ENCODE measurements at regions not wholly inside any gene's neighbourhood (a gene's known extent, or its start where the extent isn't known, plus 50 kb on each side); places are given as distances from the start of the nearest gene placed in this dataset.

DNA sequence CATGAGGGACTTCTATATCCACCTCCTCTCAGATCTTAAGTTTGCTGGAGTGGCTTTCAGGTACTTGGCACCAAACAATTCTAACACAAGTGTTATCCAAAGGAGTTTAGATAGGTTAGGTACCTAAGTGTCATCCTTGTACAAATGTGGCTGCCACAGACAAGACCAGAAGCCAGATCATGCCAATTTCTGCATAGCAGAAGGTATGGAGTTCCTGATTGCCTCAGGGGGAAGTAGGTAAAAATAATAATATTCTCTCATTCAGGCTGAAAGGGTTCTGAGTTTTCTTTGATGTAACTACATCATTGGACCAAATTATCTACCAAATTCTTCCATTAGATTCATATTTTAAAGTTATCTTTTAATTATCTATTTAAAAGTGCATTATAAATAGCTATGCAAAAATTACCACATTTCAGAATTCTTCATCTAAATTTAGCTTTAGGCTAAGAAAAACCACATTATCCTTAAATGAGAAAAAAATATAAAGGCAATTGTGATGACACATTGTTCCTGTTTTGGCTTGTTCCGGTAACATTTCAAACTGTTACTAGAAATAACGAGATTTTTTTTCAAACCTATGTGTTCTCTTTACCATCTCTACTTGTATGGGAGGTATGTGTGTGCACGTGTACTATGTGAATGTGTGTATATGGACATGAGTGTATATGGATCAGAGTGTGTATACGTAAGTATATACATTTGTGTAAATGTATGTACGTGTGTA is 66.2 kb upstream of the POU2AF2 start:
- TF ChIP-seq EZH2phosphoT487 (IDR thresholded peaks at IDR 0.05; ENCODE audit: low read length) (no peak), CTCF (IDR thresholded peaks at IDR 0.05; ENCODE audit: low read length) (no peak), EZH2 (optimal IDR thresholded peaks at IDR 0.05; ENCODE audit: low read depth, low read length) (no peak)
- H3F3A ChIP-seq (ENCODE audit: insufficient read depth, low read length), result peaks cover 28% of the 10 kb centered on the region
- no peaks in the 10 kb centered on the region for H3K9me2 ChIP-seq (replicated peaks; ENCODE audit: insufficient read depth, low read length)
- H3K27me3 ChIP-seq (replicated peaks; ENCODE audit: insufficient read depth, low read length), result no peaks in the 10 kb centered on the region
- H4K20me1 ChIP-seq (ENCODE audit: insufficient read depth, low read length), result no peaks in the 10 kb centered on the region
- no peak overlapping the region for H2AFZ ChIP-seq (ENCODE audit: low read length)
- 0 out of 2 replicates have a peak overlapping the region, but pooled peaks have one; percentile 9 for H3K4me2 ChIP-seq (ENCODE audit: low read depth, low read length)
- DNase-seq, result no peak
- no peaks in the 10 kb centered on the region for H3K36me3 ChIP-seq (replicated peaks; ENCODE audit: insufficient read depth, low read length)
- no peak overlapping the region for H3K9ac ChIP-seq (ENCODE audit: low read length)
- H3K9me3 ChIP-seq (replicated peaks; ENCODE audit: insufficient read depth, low read length), result no peaks in the 10 kb centered on the region
- peaks cover 43% of the 10 kb centered on the region for H3K4me1 ChIP-seq (ENCODE audit: low read length)
- no peak overlapping the region for H3K4me3 ChIP-seq (ENCODE audit: low read length)
- no peaks in the 10 kb centered on the region for H3K79me2 ChIP-seq (ENCODE audit: low read length)
- no peak overlapping the region for H3K27ac ChIP-seq (ENCODE audit: low read length)

GRCh38 chr11:111177037-111177871 is 68.3 kb upstream of the POU2AF2 start:
- peak; percentile 67 for DNase-seq
- H3K4me1 ChIP-seq (ENCODE audit: low read length), result peaks cover 47% of the 10 kb centered on the region
- H4K20me1 ChIP-seq (ENCODE audit: insufficient read depth, low read length), result no peaks in the 10 kb centered on the region
- H3K9ac ChIP-seq (ENCODE audit: low read length), result peak overlapping the region; percentile 17; the same call in 1 of the 2 replicates
- peak overlapping the region; percentile 74 for H3K27ac ChIP-seq (ENCODE audit: low read length)
- H3K4me3 ChIP-seq (ENCODE audit: low read length), result no peak overlapping the region; the same call in 1 of the 2 replicates
- no peaks in the 10 kb centered on the region for H3K79me2 ChIP-seq (ENCODE audit: low read length)
- H3K9me2 ChIP-seq (replicated peaks; ENCODE audit: insufficient read depth, low read length), result no peaks in the 10 kb centered on the region
- no peaks in the 10 kb centered on the region for H3K27me3 ChIP-seq (replicated peaks; ENCODE audit: insufficient read depth, low read length)
- no peak for TF ChIP-seq EZH2phosphoT487 (IDR thresholded peaks at IDR 0.05; ENCODE audit: low read length)
- TF ChIP-seq CTCF (IDR thresholded peaks at IDR 0.05; ENCODE audit: low read length), result no peak
- TF ChIP-seq EZH2 (optimal IDR thresholded peaks at IDR 0.05; ENCODE audit: low read depth, low read length), result no peak
- H3F3A ChIP-seq (ENCODE audit: insufficient read depth, low read length), result peaks cover 28% of the 10 kb centered on the region
- no peaks in the 10 kb centered on the region for H3K9me3 ChIP-seq (replicated peaks; ENCODE audit: insufficient read depth, low read length)
- H3K4me2 ChIP-seq (ENCODE audit: low read depth, low read length), result peak overlapping the region; percentile 63
- H2AFZ ChIP-seq (ENCODE audit: low read length), result peak overlapping the region; percentile 20; the same call in 1 of the 2 replicates
- no peaks in the 10 kb centered on the region for H3K36me3 ChIP-seq (replicated peaks; ENCODE audit: insufficient read depth, low read length)

DNA sequence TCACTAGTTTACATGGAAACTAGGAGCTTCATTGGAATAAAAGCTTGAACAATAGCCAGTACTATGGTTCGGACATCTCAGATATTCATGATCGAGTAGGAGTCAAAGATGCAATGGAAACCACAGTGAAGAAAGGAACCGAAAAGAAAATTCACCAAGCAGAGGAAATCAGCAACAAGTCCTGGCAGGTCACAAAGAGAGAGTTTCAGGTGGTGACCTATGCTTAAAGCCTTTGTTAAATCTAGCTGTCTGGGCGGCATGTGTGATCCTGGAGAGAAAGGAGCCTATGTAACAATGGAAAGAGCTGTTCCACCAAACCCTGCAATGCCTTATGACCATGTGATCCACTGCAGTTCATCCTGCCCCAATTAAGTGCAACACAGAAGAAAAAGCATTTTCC is 68.9 kb upstream of the POU2AF2 start:
- H3K4me3 ChIP-seq (ENCODE audit: low read length), result peak overlapping the region; percentile 6; the same call in 1 of the 2 replicates
- H4K20me1 ChIP-seq (ENCODE audit: insufficient read depth, low read length), result no peaks in the 10 kb centered on the region
- H3K79me2 ChIP-seq (ENCODE audit: low read length), result no peaks in the 10 kb centered on the region
- H3K9ac ChIP-seq (ENCODE audit: low read length), result peak overlapping the region; percentile 17; the same call in 1 of the 2 replicates
- H2AFZ ChIP-seq (ENCODE audit: low read length), result peak overlapping the region; percentile 20; the same call in 1 of the 2 replicates
- peak overlapping the region; percentile 74 for H3K27ac ChIP-seq (ENCODE audit: low read length)
- peak overlapping the region; percentile 63 for H3K4me2 ChIP-seq (ENCODE audit: low read depth, low read length)
- TF ChIP-seq EZH2phosphoT487 (IDR thresholded peaks at IDR 0.05; ENCODE audit: low read length) (no peak), CTCF (IDR thresholded peaks at IDR 0.05; ENCODE audit: low read length) (no peak), EZH2 (optimal IDR thresholded peaks at IDR 0.05; ENCODE audit: low read depth, low read length) (no peak)
- H3K27me3 ChIP-seq (replicated peaks; ENCODE audit: insufficient read depth, low read length), result no peaks in the 10 kb centered on the region
- H3K9me3 ChIP-seq (replicated peaks; ENCODE audit: insufficient read depth, low read length), result no peaks in the 10 kb centered on the region
- peaks cover 48% of the 10 kb centered on the region for H3K4me1 ChIP-seq (ENCODE audit: low read length)
- no peaks in the 10 kb centered on the region for H3K36me3 ChIP-seq (replicated peaks; ENCODE audit: insufficient read depth, low read length)
- peaks cover 28% of the 10 kb centered on the region for H3F3A ChIP-seq (ENCODE audit: insufficient read depth, low read length)
- peak; percentile 72 for DNase-seq
- no peaks in the 10 kb centered on the region for H3K9me2 ChIP-seq (replicated peaks; ENCODE audit: insufficient read depth, low read length)

Data from MM.1S (cell line).